HG02678 (cell line): ENCODE measurements at regions not wholly inside any gene's neighbourhood (a gene's known extent, or its start where the extent isn't known, plus 50 kb on each side); places are given as distances from the start of the nearest gene placed in this dataset.

Experiments
- ATAC-seq: cut with Tn5 transposase; IDR thresholded peaks from one replicate; pipeline ENCODE4 v1.9.1; 2021; ENCODE audit warnings: mild to moderate bottlenecking, moderate library complexity; ENCODE audit not compliant: unreplicated experiment

- no peak for ATAC-seq
Observed at GRCh38 chrX:150163221-150163930, 199.7 kb upstream of the MAMLD1 start.

DNA sequence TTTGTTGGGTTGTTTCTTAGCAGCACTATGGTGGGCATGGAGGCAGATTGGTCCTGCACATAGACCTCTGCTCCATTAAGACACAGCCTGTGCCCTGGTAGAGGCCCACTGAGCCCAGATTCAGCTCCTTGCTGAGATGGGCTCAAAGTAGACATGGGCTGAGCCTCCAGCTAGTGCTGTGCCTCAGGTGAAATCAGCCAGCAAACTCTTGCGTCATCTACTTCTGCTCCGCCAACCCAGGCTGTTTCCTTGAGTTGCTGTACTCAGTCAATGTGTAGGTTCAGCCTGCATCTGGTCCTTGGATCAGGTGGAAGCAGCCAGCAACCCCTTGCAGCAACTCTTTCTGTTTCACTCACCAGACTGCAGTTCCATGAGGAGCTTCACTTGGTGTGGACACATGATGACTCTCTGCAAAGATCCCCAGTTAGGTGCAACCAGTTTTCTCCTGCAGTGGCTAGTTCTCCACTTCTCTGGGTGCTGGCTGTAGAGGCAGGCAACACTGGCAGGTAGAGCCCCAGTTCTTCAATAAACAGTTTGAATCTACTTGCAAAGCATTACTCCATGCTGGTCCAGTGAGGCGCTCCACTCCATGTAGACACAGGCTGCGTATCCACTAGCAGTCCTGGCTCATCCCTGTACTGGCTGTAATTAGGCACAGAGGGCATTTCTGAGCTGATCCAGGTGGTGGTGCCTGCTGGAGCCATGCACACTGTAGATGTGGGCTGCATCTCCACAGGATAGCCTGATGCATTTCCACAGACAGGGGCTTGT is 199.0 kb upstream of the MAMLD1 start:
- ATAC-seq = no peak

GRCh38 chrX:150164971-150165600 is 198.0 kb upstream of the MAMLD1 start:
- ATAC-seq = no peak

- no peak for ATAC-seq
Observed at GRCh38 chrX:150165776-150166610, 197.1 kb upstream of the MAMLD1 start.

DNA sequence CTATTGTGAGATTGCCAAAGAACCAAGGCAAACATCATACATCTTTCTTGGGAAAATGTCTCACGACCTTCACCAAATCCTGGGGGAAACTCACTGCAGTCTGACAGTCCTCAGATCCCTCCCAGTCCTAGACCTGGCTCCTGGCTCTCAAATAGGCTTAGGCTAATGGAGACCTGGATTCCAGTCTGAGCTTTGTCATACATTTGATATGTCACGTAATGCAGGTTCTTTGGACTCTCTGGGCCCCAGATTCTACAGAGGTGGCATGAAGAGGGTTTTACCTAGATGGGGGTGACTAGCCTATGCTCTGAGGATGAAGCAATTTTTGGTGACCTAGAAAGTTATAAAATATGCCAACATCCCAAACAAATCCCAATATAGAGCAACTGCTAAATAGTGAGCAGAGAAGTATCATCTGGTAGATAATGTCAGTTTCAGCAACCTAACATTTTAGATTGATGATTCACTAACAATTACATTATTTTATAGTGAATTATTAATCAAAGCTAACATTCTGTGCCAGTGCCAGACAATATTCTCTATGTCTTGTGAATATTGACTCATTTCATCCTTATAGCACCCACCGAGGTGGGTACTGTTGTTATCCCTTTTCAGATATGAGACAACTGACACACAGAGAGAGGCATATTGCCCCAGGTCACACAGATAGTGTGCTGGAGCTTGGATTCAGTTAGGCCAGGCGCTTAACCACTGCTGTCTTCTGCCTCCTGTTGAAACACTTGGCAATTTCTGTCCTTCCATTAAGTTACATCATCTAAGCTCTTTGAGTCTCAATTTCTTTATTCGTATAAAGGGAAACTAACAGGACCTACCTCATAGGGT is 195.4 kb upstream of the MAMLD1 start:
- no peak for ATAC-seq

- no peak for ATAC-seq
Observed at GRCh38 chrX:150182161-150182560, 181.0 kb upstream of the MAMLD1 start.

DNA sequence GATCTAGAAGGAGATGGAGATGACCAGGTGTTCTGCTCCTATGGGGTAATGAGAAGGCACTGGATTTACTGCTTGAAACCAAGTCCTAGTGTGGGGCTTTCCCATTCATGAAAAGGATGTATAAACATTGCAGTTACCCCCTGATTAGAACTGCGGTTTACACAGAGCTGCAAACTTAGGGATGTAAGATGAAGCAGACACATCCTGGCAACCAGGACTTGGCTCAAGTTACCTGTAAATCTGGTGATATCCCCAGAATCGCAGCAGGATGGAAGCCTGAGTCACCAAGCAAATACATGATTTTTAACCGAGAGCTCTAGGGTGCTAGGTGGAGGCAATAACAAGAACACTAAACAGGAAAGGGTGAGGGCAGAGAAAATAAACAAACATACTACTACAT is 178.6 kb upstream of the MAMLD1 start:
- ATAC-seq = no peak

- ATAC-seq = no peak
Observed at GRCh38 chrX:150185766-150186165, 177.4 kb upstream of the MAMLD1 start.

- no peak for ATAC-seq
Observed at GRCh38 chrX:150192816-150193215, 170.3 kb upstream of the MAMLD1 start.

DNA sequence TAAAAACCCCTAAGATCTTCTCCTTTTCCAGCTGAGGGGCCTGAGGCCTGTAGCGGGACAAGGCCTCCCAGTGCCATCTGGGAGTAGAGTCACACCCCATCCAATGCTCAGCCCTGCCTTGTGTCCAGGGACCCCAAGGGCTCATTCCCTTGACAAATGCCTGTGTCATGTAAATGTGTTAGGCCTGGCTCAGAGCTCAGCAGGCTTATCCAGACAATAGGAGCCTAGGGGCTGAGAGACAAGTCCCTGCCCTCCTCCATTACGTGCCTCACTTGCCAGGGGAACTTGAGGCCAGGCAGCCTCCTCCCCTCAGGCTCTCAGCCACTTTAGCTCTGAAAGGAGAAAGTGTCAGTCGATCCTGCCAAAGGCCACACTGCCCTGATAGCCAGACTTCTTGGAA is 166.8 kb upstream of the MAMLD1 start:
- ATAC-seq = no peak

DNA sequence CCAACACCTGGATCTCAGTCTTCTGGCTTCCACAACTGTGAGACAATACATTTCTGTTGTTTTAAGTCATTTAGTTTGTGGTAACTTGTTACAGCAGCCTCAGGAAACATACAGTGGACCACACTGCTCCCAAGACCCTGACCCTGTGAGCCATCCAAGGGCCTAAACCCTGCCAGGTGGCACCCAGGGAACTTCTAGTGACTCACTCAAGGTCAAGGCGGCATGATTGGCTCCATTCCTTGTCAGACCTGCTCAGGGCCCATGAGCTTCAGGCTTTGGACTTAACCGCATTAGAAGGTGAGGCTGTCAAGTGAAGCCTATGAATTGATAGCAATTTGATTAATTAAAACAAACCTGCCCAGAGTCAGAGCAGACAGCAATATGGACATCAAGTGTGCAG is 165.7 kb upstream of the MAMLD1 start:
- ATAC-seq = no peak

- no peak for ATAC-seq
Observed at GRCh38 chrX:150198776-150199175, 164.3 kb upstream of the MAMLD1 start.

DNA sequence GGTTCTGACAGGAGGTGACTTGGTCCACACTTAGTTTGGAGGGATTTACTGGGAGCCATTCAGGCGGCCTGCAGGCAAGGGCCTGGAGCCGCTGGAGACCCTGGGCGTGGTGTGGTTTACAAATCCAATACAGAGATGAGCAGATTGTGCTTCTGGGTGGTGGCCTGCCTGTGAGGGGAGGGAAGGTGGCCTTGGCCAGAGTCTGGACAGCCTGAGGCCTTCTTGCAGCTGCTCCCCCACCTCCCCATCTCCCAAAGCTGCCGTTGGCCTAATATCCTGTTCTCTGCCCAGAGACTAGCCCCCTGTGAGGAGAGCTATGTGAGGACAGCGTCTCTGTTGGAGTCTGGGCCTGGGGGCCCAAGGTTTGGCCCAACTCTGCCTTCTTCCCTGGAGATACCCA is 163.9 kb upstream of the MAMLD1 start:
- ATAC-seq = no peak

- no peak for ATAC-seq
Observed at GRCh38 chrX:150199803-150200202, 163.3 kb upstream of the MAMLD1 start.

DNA sequence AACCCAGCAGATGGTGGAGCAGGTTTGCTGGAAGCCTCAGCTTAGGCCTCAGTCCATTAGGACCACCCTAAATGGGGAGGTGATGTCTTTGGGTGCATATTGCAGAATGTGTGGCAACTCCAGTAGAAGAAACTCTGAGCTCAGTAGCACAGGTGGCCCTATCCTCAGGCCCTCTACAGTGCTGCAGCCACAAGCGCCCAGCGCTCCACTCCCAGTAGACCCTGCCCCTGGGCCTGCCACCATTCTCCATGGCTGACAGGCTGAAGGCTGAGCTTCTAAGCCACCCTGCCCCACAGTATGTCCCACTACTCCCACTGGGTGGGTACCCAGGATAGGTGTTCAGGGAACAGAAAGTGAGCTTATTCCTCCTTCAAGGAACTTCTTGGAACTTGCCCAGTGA is 162.8 kb upstream of the MAMLD1 start:
- ATAC-seq = no peak

GRCh38 chrX:150200820-150201287 is 162.3 kb upstream of the MAMLD1 start:
- ATAC-seq = peak; percentile 99

DNA sequence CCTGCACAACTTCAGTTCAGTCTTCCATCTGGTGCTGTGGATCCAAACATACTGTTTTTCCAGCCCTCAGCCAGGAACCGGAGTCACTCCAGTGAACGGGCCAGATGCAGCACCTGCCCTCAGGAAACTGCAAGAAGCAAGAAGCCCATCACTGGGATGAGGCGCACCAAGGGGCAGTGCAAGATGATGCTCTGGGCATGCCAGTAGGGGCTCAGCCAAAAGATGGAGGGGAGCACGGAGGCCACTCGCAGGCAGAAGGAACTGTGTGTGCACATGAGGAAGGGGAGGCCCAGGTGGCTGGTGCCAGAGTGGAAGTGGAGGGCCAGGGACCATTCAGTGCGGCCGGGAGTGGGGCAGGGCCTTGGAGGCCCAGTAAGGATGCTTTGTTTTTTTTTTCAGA is 161.7 kb upstream of the MAMLD1 start:
- ATAC-seq = no peak

GRCh38 chrX:150201841-150202240 is 161.3 kb upstream of the MAMLD1 start:
- ATAC-seq = no peak

DNA sequence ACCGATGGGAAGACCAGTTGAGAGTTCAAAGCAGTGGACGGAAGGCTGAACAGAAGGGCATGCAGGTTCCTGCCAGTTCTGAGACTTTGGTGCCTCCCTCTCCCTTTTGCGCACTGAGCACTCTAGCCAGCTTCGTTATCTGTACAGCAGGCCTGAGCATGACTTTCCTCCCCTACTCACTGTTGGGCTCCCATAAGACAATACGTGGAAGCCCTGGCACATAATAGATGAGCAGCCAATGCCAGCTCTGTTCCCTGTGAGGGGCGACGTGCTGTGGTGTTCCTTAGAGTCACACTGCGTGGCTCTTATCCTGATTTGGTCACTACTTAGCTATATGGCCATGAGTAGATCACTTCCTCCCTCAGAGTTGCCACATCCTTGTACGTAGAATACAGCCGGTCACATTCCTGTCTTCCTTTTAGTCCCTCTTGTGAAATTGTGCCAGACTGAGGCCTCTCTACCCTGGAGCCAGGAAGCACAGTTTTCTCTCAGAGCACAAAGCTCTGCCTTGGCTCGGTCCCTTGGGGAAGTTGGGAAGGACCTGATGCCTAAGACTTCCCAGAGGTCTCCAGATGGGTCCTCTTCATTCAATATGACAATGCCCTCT is 160.4 kb upstream of the MAMLD1 start:
- no peak for ATAC-seq

DNA sequence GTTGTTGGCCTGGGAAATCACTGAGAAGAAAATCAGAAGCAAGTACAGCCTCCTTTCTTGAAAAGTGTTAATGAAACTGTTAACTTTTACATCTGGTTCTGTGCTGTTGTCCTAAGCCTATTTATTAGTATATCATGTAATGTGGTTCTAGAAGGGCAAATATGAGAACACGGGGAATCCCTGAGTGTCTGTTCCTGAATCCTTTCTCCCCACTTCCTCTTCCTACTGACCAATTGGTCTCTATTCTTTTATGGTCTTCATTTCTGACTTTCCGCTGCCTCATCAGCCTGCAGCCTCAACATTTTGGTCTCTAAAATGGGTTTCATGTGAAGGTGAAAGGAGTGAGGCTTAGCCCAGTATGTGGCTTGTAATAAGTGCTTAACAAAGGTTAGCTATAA is 159.9 kb upstream of the MAMLD1 start:
- no peak for ATAC-seq
